AG10803 (cell line): ENCODE measurements at regions not wholly inside any gene's neighbourhood (a gene's known extent, or its start where the extent isn't known, plus 50 kb on each side); places are given as distances from the start of the nearest gene placed in this dataset.

Experiments
- DNase-seq: peaks from one replicate; pipeline ENCODE4 v3.0.0; 2010; ENCODE audit warnings: low read depth
- H3K4me3 ChIP-seq: 2 replicates; pipeline ENCODE4 v1.5.1; 2011; ENCODE audit warnings: mild to moderate bottlenecking, low read length, control low read depth
- TF ChIP-seq, protein P1 (sequence below): conservative IDR thresholded peaks from 2 replicates; pipeline ENCODE4 v1.5.1; 2011; ENCODE audit warnings: mild to moderate bottlenecking, low read length, control low read depth, inconsistent platforms

DNA sequence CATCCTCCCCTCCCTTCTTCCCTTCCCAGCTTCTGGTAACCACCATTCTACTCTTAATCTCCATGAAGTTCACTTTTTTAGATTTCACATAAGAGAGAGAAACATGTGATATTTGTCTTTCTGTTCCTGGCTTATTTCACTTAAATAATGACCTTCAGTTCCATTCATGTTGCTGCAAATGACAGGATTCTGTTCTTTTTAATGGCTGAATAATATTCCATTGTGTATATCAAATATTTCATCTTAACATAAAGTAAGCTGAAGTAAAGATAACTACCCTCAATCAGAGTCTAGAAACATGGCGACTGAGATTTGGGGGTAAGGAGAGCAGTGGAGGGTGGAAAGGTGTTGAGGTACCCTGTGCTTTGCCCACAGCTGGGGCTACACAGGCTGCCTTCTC lies 68.9 kb downstream of the RHOU start:
- no peak for DNase-seq
- no peak overlapping the region for H3K4me3 ChIP-seq
- TF ChIP-seq, protein P1, sequence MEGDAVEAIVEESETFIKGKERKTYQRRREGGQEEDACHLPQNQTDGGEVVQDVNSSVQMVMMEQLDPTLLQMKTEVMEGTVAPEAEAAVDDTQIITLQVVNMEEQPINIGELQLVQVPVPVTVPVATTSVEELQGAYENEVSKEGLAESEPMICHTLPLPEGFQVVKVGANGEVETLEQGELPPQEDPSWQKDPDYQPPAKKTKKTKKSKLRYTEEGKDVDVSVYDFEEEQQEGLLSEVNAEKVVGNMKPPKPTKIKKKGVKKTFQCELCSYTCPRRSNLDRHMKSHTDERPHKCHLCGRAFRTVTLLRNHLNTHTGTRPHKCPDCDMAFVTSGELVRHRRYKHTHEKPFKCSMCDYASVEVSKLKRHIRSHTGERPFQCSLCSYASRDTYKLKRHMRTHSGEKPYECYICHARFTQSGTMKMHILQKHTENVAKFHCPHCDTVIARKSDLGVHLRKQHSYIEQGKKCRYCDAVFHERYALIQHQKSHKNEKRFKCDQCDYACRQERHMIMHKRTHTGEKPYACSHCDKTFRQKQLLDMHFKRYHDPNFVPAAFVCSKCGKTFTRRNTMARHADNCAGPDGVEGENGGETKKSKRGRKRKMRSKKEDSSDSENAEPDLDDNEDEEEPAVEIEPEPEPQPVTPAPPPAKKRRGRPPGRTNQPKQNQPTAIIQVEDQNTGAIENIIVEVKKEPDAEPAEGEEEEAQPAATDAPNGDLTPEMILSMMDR: no peak

DNA sequence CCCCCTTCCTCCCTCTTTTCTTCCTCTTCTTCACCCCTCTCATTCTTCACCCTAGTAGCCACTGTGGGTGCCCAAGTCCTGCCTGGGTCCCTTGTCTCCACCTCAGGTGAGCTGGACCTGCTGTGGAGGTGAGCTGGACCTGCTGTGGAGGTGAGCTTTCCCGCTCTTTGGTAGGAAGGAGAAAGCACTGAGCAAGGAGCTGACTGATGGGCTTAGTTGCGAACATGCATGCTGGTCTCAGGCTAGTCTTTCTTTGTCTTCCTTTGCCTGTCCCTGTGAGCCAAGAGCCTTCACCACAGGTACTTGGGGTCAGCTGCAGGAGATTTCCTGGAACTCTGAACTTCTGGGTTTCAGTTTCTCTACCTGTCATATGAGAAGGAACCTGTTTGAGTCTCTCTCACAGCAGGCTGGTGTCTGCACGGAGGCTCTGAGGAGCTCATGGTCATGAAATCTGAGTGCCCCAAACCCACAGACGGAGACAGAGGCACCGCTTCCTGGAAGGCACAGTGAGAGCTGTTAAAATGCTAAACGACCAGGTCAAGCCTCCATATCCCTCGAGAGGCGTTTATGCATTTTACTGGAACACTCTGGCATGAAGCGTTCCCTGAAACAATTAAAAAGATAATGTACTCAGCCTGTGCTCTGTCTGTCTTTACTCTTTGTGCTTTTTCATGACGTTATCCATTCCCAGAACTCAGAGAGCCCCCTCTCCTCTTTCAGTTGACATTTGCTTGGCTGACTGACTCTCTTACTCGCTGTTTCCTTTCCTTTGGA lies 69.5 kb downstream of the RHOU start:
- TF ChIP-seq, protein P1: no peak
- no peak overlapping the region for H3K4me3 ChIP-seq
- DNase-seq: no peak

DNA sequence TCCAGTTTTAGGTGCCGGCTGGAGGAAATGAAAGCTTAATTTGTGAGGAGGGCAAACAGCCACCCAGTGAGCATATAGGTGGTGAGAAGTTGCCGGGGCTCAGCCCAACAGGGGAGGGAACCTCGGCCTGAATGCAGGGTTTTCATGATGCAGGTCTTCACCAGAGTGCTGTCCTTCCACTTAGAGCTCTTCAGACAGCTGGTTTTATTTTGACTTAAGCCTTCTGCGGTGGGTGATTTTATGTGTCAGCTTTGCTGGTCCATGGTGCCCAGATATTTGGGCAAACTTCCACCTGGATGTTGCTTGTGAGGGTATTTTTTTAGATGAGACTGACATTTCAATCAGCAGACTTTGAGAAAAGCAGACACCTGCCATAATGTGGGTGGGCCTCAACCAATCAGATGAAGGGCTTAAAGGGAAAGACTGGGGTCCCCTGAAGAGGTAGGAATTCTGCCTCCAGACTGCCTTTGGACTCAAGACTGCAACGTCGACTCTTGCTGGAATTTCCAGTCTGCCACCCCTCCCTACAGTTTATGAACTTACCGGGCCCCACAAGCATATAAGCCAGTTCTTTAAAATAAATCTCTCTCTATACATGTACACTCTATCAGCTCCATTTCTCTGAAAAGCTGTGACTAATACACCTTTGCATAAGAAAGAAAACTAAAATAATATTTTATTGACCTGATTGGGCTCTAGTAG lies 72.8 kb downstream of the RHOU start:
- TF ChIP-seq, protein P1: no peak
- no peak overlapping the region for H3K4me3 ChIP-seq
- DNase-seq: no peak

- DNase-seq: no peak
- H3K4me3 ChIP-seq: no peak overlapping the region
- TF ChIP-seq, protein P1: no peak
Measured at GRCh38 chr1:228809621-228810394, 74.5 kb downstream of the RHOU start.

- no peak overlapping the region for H3K4me3 ChIP-seq
- TF ChIP-seq, protein P1: no peak
- DNase-seq: no peak
Measured at GRCh38 chr1:228810395-228810758, 75.1 kb downstream of the RHOU start.

- no peak for DNase-seq
- TF ChIP-seq, protein P1: no peak
- no peak overlapping the region for H3K4me3 ChIP-seq
Measured at GRCh38 chr1:228810878-228811711, 75.8 kb downstream of the RHOU start.
